Endothelial cell (in vitro differentiated cells): ENCODE measurements at regions not wholly inside any gene's neighbourhood (a gene's known extent, or its start where the extent isn't known, plus 50 kb on each side); places are given as distances from the start of the nearest gene placed in this dataset.

Source experiments
- DNase-seq: peaks from one replicate; pipeline ENCODE4 v3.0.0; 2021; ENCODE audit warnings: low spot score
- H3K27ac Mint-ChIP-seq: one replicate; pipeline ENCODE4 v1.8.0; 2021; ENCODE audit warnings: mixed read lengths, inconsistent platforms; ENCODE audit not compliant: unreplicated experiment
- H3K27me3 Mint-ChIP-seq: one replicate; pipeline ENCODE4 v1.8.0; 2021; ENCODE audit warnings: mild to moderate bottlenecking, moderate library complexity, mixed read lengths, inconsistent platforms; ENCODE audit not compliant: unreplicated experiment
- H3K36me3 Mint-ChIP-seq: one replicate; pipeline ENCODE4 v1.8.0; 2021; ENCODE audit warnings: mild to moderate bottlenecking, low read depth, mixed read lengths, inconsistent platforms; ENCODE audit not compliant: unreplicated experiment
- H3K4me1 Mint-ChIP-seq: one replicate; pipeline ENCODE4 v1.8.0; 2021; ENCODE audit warnings: mild to moderate bottlenecking, mixed read lengths, inconsistent platforms; ENCODE audit not compliant: unreplicated experiment
- H3K4me3 Mint-ChIP-seq: one replicate; pipeline ENCODE4 v1.8.0; 2021; ENCODE audit warnings: mild to moderate bottlenecking, mixed read lengths, inconsistent platforms; ENCODE audit not compliant: unreplicated experiment
- H3K9me3 Mint-ChIP-seq: one replicate; pipeline ENCODE4 v1.8.0; 2021; ENCODE audit warnings: mixed read lengths, inconsistent platforms; ENCODE audit not compliant: unreplicated experiment
- TF ChIP-seq, protein P1 (sequence below): fragments of 200-600 bp; sonication (generic); IDR thresholded peaks from one replicate; pipeline ENCODE4 v1.5.0; 2021; ENCODE audit warnings: antibody characterized with exemption; ENCODE audit not compliant: unreplicated experiment

GRCh38 chr21:14609274-14609673 lies 63.2 kb upstream of the SAMSN1 start:
- no peak for DNase-seq
- Mint-ChIP-seq H3K27ac (no peak overlapping the region), H3K36me3 (no peaks in the 10 kb centered on the region), H3K27me3 (no peaks in the 10 kb centered on the region), H3K4me3 (no peak overlapping the region), H3K9me3 (no peaks in the 10 kb centered on the region), H3K4me1 (no peaks in the 10 kb centered on the region)
- TF ChIP-seq, protein P1, sequence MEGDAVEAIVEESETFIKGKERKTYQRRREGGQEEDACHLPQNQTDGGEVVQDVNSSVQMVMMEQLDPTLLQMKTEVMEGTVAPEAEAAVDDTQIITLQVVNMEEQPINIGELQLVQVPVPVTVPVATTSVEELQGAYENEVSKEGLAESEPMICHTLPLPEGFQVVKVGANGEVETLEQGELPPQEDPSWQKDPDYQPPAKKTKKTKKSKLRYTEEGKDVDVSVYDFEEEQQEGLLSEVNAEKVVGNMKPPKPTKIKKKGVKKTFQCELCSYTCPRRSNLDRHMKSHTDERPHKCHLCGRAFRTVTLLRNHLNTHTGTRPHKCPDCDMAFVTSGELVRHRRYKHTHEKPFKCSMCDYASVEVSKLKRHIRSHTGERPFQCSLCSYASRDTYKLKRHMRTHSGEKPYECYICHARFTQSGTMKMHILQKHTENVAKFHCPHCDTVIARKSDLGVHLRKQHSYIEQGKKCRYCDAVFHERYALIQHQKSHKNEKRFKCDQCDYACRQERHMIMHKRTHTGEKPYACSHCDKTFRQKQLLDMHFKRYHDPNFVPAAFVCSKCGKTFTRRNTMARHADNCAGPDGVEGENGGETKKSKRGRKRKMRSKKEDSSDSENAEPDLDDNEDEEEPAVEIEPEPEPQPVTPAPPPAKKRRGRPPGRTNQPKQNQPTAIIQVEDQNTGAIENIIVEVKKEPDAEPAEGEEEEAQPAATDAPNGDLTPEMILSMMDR = no peak

DNA sequence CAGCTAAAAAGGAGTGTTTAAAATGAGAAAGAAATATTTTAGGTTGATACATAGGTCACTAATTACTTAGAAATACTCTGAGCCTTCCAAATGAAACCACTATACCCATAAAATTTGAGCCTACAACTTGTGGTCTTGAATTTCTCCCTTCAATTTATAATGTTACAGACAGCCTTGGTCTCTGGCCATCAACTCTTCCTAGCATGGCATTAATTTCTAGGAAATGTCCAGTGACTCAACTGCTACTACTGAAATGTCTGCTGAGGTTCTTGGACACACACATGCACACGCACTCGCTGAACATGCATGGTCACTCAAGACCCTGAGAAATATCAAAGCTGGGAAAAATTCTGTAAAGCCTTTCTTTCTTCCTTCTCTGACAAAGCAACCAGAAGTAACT lies 61.1 kb upstream of the SAMSN1 start:
- DNase-seq = no peak
- TF ChIP-seq, protein P1 = no peak
- Mint-ChIP-seq H3K27ac (no peak overlapping the region), H3K4me1 (no peaks in the 10 kb centered on the region), H3K27me3 (no peaks in the 10 kb centered on the region), H3K36me3 (no peaks in the 10 kb centered on the region), H3K4me3 (no peak overlapping the region), H3K9me3 (no peaks in the 10 kb centered on the region)

- no peaks in the 10 kb centered on the region for H3K36me3 Mint-ChIP-seq
- no peaks in the 10 kb centered on the region for H3K9me3 Mint-ChIP-seq
- no peak overlapping the region for H3K27ac Mint-ChIP-seq
- no peak for DNase-seq
- TF ChIP-seq, protein P1 = no peak
- no peaks in the 10 kb centered on the region for H3K27me3 Mint-ChIP-seq
- no peak overlapping the region for H3K4me3 Mint-ChIP-seq
- H3K4me1 Mint-ChIP-seq = no peaks in the 10 kb centered on the region
Measured at GRCh38 chr21:14603202-14603601, 57.1 kb upstream of the SAMSN1 start.

- Mint-ChIP-seq H3K27ac (no peak overlapping the region), H3K9me3 (no peaks in the 10 kb centered on the region), H3K4me3 (no peak overlapping the region), H3K27me3 (no peaks in the 10 kb centered on the region), H3K36me3 (no peaks in the 10 kb centered on the region), H3K4me1 (no peaks in the 10 kb centered on the region)
- no peak for DNase-seq
- TF ChIP-seq, protein P1 = no peak
Measured at GRCh38 chr21:14602382-14602958, 56.4 kb upstream of the SAMSN1 start.

DNA sequence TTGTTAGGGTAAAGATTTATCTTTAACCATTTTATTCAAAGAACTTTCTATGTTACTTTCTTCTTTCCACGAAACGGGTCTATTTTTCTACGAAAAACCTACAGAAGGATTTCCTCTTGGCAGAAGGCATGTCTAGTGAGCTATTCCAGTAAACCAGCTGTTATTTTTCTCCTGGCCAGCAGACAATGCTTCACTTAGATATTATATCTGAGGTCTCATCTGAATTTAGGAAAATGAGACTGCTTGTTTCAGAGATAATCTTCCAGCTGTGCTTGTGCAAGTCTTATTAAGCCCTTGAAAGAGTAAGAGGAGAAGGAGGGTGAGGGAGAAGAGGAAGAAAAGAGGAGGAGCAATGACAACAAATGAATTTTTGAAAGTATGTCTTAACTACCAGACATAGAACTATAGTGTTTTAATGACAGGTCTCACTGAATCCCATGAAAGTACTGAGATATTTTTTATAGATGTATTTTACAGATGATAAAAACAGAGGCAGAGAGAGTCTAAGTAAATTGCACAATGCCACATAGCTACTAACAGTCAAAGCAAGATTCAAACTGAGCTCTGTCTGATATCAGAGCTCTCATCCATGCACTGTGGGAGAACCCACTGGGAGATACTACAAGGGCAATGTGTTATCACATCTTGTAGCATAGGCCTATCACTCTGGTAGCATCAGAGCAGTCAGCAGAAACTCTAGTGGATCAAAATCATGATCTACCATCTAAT lies 54.6 kb upstream of the SAMSN1 start:
- Mint-ChIP-seq H3K4me1 (no peaks in the 10 kb centered on the region), H3K36me3 (no peaks in the 10 kb centered on the region), H3K27me3 (no peaks in the 10 kb centered on the region), H3K4me3 (no peak overlapping the region), H3K27ac (no peak overlapping the region), H3K9me3 (no peaks in the 10 kb centered on the region)
- no peak for DNase-seq
- TF ChIP-seq, protein P1 = no peak
